ENCODE measurements at regions not wholly inside any gene's neighbourhood (a gene's known extent, or its start where the extent isn't known, plus 50 kb on each side); places are given as distances from the start of the nearest gene placed in this dataset.

GRCh38 chr21:43364261-43364510 lies 62.7 kb downstream of the SIK1 start:
- no peak for DNase-seq (ENCODE audit: low read depth, low spot score)

- no peak for DNase-seq (ENCODE audit: low read depth, low spot score)
These were observed 63.2 kb downstream of the SIK1 start for GRCh38 chr21:43363506-43364260.

GRCh38 chr21:43362915-43363314 lies 64.0 kb downstream of the SIK1 start:
- no peak for DNase-seq (ENCODE audit: low read depth, low spot score)

GRCh38 chr21:43362321-43362791 lies 64.6 kb downstream of the SIK1 start:
- DNase-seq (ENCODE audit: low read depth, low spot score): no peak

GRCh38 chr21:43361493-43362296 lies 65.2 kb downstream of the SIK1 start:
- no peak for DNase-seq (ENCODE audit: low read depth, low spot score)

- DNase-seq (ENCODE audit: low read depth, low spot score): no peak
These were observed 65.8 kb downstream of the SIK1 start for GRCh38 chr21:43361127-43361492.

- DNase-seq (ENCODE audit: low read depth, low spot score): no peak
These were observed 66.3 kb downstream of the SIK1 start for GRCh38 chr21:43360441-43361126.

GRCh38 chr21:43358940-43359822 lies 67.8 kb downstream of the SIK1 start:
- DNase-seq (ENCODE audit: low read depth, low spot score): no peak

GRCh38 chr21:43357715-43358430 lies 69.1 kb downstream of the SIK1 start:
- no peak for DNase-seq (ENCODE audit: low read depth, low spot score)

GRCh38 chr21:43355925-43356289 lies 71.0 kb downstream of the SIK1 start:
- no peak for DNase-seq (ENCODE audit: low read depth, low spot score)

GRCh38 chr21:43355266-43355924 lies 71.5 kb downstream of the SIK1 start:
- DNase-seq (ENCODE audit: low read depth, low spot score): no peak

GRCh38 chr21:43354666-43355065 lies 72.3 kb downstream of the SIK1 start:
- DNase-seq (ENCODE audit: low read depth, low spot score): no peak

GRCh38 chr21:43354026-43354420 lies 72.9 kb downstream of the SIK1 start:
- DNase-seq (ENCODE audit: low read depth, low spot score): no peak

- no peak for DNase-seq (ENCODE audit: low read depth, low spot score)
These were observed 73.5 kb downstream of the SIK1 start for GRCh38 chr21:43353282-43354025.

GRCh38 chr21:43352568-43353281 lies 74.2 kb downstream of the SIK1 start:
- peak; percentile 47 for DNase-seq (ENCODE audit: low read depth, low spot score)

- no peak for DNase-seq (ENCODE audit: low read depth, low spot score)
These were observed 74.8 kb downstream of the SIK1 start for GRCh38 chr21:43352154-43352537.

GRCh38 chr21:43351501-43352153 lies 75.3 kb downstream of the SIK1 start:
- DNase-seq (ENCODE audit: low read depth, low spot score): no peak

- DNase-seq (ENCODE audit: low read depth, low spot score): no peak
These were observed 77.3 kb downstream of the SIK1 start for GRCh38 chr21:43349644-43350043.

GRCh38 chr21:43348801-43349261 lies 78.1 kb downstream of the SIK1 start:
- DNase-seq (ENCODE audit: low read depth, low spot score): no peak
